Caco-2 (cell line): ENCODE measurements at regions not wholly inside any gene's neighbourhood (a gene's known extent, or its start where the extent isn't known, plus 50 kb on each side); places are given as distances from the start of the nearest gene placed in this dataset.

Experiments used
- BruUV-seq: library from RNA; stranded (reverse); fragments of 400-500 nt; replicated peaks from 2 replicates; lab custom pipeline; 2021; lab: Mats Ljungman, UMichigan
- CTCF ChIA-PET: fragments of 300-600 bp; sonication (Branson Sonifier 250); formaldehyde crosslinking; loops from one replicate; lab custom pipeline; 2022; ENCODE audit warnings: antibody characterized with exemption; lab: Charles Lee
- POLR2A ChIA-PET: fragments of 300-600 bp; sonication (Branson Sonifier 250); formaldehyde crosslinking; loops from one replicate; lab custom pipeline; 2022; ENCODE audit warnings: antibody characterized with exemption; lab: Charles Lee
- DNase-seq, 2 experiments: peaks; one replicate each; pipeline versions ENCODE4 v3.0.0 to v3.0.0-alpha.2; 2020 to 2022
- H3K27me3 ChIP-seq: replicated peaks from 2 replicates; pipeline ENCODE4 v1.6.0; 2011; ENCODE audit warnings: low read length; ENCODE audit not compliant: control insufficient read depth, insufficient read depth
- H3K36me3 ChIP-seq: 2 replicates; pipeline ENCODE4 v1.5.1; 2011; ENCODE audit warnings: low read length; ENCODE audit not compliant: control insufficient read depth, insufficient read depth
- H3K4me1 ChIP-seq: fragments of 250-450 bp; sonication (Bioruptor Pico); 2 replicates; pipeline ENCODE4 v1.5.1; 2020; ENCODE audit warnings: mild to moderate bottlenecking
- H3K4me3 ChIP-seq: 2 replicates; pipeline ENCODE4 v1.5.1; 2011; ENCODE audit warnings: low read depth, mild to moderate bottlenecking, control low read depth, low read length
- H3K9me3 ChIP-seq: fragments of 250-450 bp; sonication (Bioruptor Pico); 2 replicates; pipeline ENCODE4 v1.5.1; 2020; ENCODE audit warnings: mild to moderate bottlenecking, moderate library complexity
- H3K27ac Mint-ChIP-seq: one replicate; pipeline ENCODE4 v1.8.0; 2022; ENCODE audit warnings: mixed read lengths; ENCODE audit not compliant: unreplicated experiment
- H3K27me3 Mint-ChIP-seq: one replicate; pipeline ENCODE4 v1.8.0; 2022; ENCODE audit warnings: mixed read lengths; ENCODE audit not compliant: insufficient read depth, unreplicated experiment
- H3K36me3 Mint-ChIP-seq: one replicate; pipeline ENCODE4 v1.8.0; 2022; ENCODE audit warnings: mild to moderate bottlenecking, mixed read lengths; ENCODE audit not compliant: insufficient read depth, unreplicated experiment
- H3K4me1 Mint-ChIP-seq: one replicate; pipeline ENCODE4 v1.8.0; 2022; ENCODE audit warnings: low read depth, mixed read lengths; ENCODE audit not compliant: unreplicated experiment
- H3K4me3 Mint-ChIP-seq: one replicate; pipeline ENCODE4 v1.8.0; 2022; ENCODE audit warnings: mild to moderate bottlenecking, moderate library complexity, mixed read lengths; ENCODE audit not compliant: unreplicated experiment
- H3K9me3 Mint-ChIP-seq: one replicate; pipeline ENCODE4 v1.8.0; 2022; ENCODE audit warnings: mixed read lengths; ENCODE audit not compliant: unreplicated experiment
- CTCF ChIP-seq, 2 experiments: fragments of 200-600 bp in 1 of 2; IDR thresholded peaks; 1 replicate in 1 of 2; 2 replicates in 1 of 2; pipeline versions ENCODE4 v1.5.1 to v1.8.0; 2011 to 2022; ENCODE audit warnings: antibody characterized with exemption in 1 of 2, control low read depth in 1 of 2, inconsistent platforms in 1 of 2, low read depth in 1 of 2, low read length in 1 of 2, mild to moderate bottlenecking in 1 of 2, moderate library complexity in 1 of 2; ENCODE audit not compliant: insufficient read depth in 1 of 2, severe bottlenecking in 1 of 2, unreplicated experiment in 1 of 2
- intact Hi-C: fragments of 100-400 bp; cut with micrococcal nuclease; formaldehyde crosslinking; loops from one replicate; pipeline ENCODE4 v1.10.0; 2022; ENCODE audit not compliant: unreplicated experiment

- intact Hi-C loops = loop anchor here (10.0 kb wide), 1 partner anchor 101 kb away; no protein-coding TSS in a partner anchor
- POLR2A ChIA-PET = interaction anchor here (0.6 kb wide), 1 partner anchor 246 kb away, joined by 3 read pairs; no protein-coding TSS in a partner anchor
- H3K27ac Mint-ChIP-seq = no peak overlapping the region
- no peak overlapping the region for H3K4me3 Mint-ChIP-seq
- H3K9me3 Mint-ChIP-seq = peaks cover 6% of the 10 kb centered on the region
- BruUV-seq = no TSS peak
- no peaks in the 10 kb centered on the region for H3K36me3 ChIP-seq
- H3K9me3 ChIP-seq = no peaks in the 10 kb centered on the region
- H3K27me3 Mint-ChIP-seq = peaks cover 5% of the 10 kb centered on the region
- no peaks in the 10 kb centered on the region for H3K4me1 ChIP-seq
- no peaks in the 10 kb centered on the region for H3K36me3 Mint-ChIP-seq
- H3K27me3 ChIP-seq = no peaks in the 10 kb centered on the region
- peaks cover 4% of the 10 kb centered on the region for H3K4me1 Mint-ChIP-seq
- no peak for DNase-seq
- CTCF ChIA-PET = no interaction called here
- no peak overlapping the region for H3K4me3 ChIP-seq
- TF ChIP-seq CTCF (IDR thresholded peaks at IDR 0.05; ENCODE audit: insufficient read depth in 1 of 2, low read depth in 1 of 2, low read length in 1 of 2, severe bottlenecking in 1 of 2, unreplicated experiment in 1 of 2) = peak in 1 of 2 experiments; percentile 11
Measured at GRCh38 chr16:9645911-9646310, 536.3 kb downstream of the GRIN2A start.

GRCh38 chr16:9647981-9648701 is 534.1 kb downstream of the GRIN2A start:
- Mint-ChIP-seq H3K4me1 (peaks cover 6% of the 10 kb centered on the region), H3K36me3 (no peaks in the 10 kb centered on the region), H3K27ac (no peak overlapping the region), H3K27me3 (peaks cover 5% of the 10 kb centered on the region), H3K4me3 (no peak overlapping the region), H3K9me3 (no peaks in the 10 kb centered on the region)
- ChIA-PET POLR2A (no interaction called here), CTCF (interaction anchor here (0.6 to 1.2 kb wide), 5 partner anchors 10 to 351 kb away, joined by 3 to 7 read pairs (median 4); no protein-coding TSS in a partner anchor)
- Histone ChIP-seq H3K4me3 (no peak overlapping the region), H3K36me3 (no peaks in the 10 kb centered on the region), H3K4me1 (no peaks in the 10 kb centered on the region), H3K9me3 (no peaks in the 10 kb centered on the region), H3K27me3 (no peaks in the 10 kb centered on the region)
- peak; percentile 77 for TF ChIP-seq CTCF (IDR thresholded peaks at IDR 0.05; ENCODE audit: insufficient read depth in 1 of 2, low read depth in 1 of 2, low read length in 1 of 2, severe bottlenecking in 1 of 2, unreplicated experiment in 1 of 2)
- no TSS peak for BruUV-seq
- DNase-seq = peak in 1 of 2 experiments; percentile 47
- intact Hi-C loops = loop anchor here (10.0 kb wide), 1 partner anchor 103 kb away; no protein-coding TSS in a partner anchor

- ChIA-PET CTCF (no interaction called here), POLR2A (no interaction called here)
- Histone ChIP-seq H3K4me3 (no peak overlapping the region), H3K4me1 (no peaks in the 10 kb centered on the region), H3K27me3 (no peaks in the 10 kb centered on the region), H3K9me3 (no peaks in the 10 kb centered on the region), H3K36me3 (no peaks in the 10 kb centered on the region)
- no TSS peak for BruUV-seq
- Mint-ChIP-seq H3K27me3 (peaks cover 5% of the 10 kb centered on the region), H3K4me3 (no peak overlapping the region), H3K36me3 (no peaks in the 10 kb centered on the region), H3K4me1 (peaks cover 6% of the 10 kb centered on the region), H3K27ac (no peak overlapping the region), H3K9me3 (no peaks in the 10 kb centered on the region)
- intact Hi-C loops = no loop called here
- DNase-seq = no peak
- no peak for TF ChIP-seq CTCF (IDR thresholded peaks at IDR 0.05; ENCODE audit: insufficient read depth in 1 of 2, low read depth in 1 of 2, low read length in 1 of 2, severe bottlenecking in 1 of 2, unreplicated experiment in 1 of 2)
Measured at GRCh38 chr16:9650284-9650683, 531.9 kb downstream of the GRIN2A start.
